SK-N-SH (cell line): ENCODE measurements at regions not wholly inside any gene's neighbourhood (a gene's known extent, or its start where the extent isn't known, plus 50 kb on each side); places are given as distances from the start of the nearest gene placed in this dataset.

ENCODE experiments used
- JUND ChIP-seq: IDR thresholded peaks from 2 replicates; pipeline ENCODE4 v1.4.0; 2012
- YY1 ChIP-seq: IDR thresholded peaks from 2 replicates; pipeline ENCODE4 v1.4.0; 2012; ENCODE audit warnings: low read depth, mild to moderate bottlenecking
- TF ChIP-seq, protein P1 (sequence below): IDR thresholded peaks from 2 replicates; pipeline ENCODE4 v1.6.1; 2012; ENCODE audit warnings: mild to moderate bottlenecking, low read depth, low read length, moderate library complexity
- TF ChIP-seq, protein P2 (sequence below): IDR thresholded peaks from 2 replicates; pipeline ENCODE4 v1.4.0; 2012; ENCODE audit warnings: low read depth
- TF ChIP-seq, protein P3 (sequence below): fragments of 200-600 bp; sonication (generic); IDR thresholded peaks from 2 replicates; pipeline ENCODE4 v1.6.1; 2017; ENCODE audit warnings: antibody characterized with exemption, mild to moderate bottlenecking, moderate library complexity

DNA sequence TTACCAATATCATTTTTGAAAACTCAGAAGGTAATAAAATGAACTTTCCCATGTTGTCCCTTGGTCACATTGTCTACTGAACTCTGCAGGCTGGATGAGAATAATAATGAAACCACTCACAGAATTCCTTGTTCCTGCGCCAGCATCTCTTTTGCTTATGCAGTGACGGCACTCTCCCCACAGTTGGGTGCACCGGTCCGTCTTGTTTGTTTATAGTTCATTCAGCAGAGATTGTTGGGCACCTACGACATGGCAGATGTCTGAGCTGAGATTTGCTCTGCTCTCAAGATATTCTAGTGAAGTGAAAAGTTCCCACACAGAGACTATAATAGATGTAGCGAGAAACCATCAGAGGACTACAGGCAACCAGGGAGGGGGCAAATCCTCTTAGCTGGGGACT, 375.7 kb upstream of the CDH11 start:
- TF ChIP-seq JUND: no peak
- TF ChIP-seq, protein P1, sequence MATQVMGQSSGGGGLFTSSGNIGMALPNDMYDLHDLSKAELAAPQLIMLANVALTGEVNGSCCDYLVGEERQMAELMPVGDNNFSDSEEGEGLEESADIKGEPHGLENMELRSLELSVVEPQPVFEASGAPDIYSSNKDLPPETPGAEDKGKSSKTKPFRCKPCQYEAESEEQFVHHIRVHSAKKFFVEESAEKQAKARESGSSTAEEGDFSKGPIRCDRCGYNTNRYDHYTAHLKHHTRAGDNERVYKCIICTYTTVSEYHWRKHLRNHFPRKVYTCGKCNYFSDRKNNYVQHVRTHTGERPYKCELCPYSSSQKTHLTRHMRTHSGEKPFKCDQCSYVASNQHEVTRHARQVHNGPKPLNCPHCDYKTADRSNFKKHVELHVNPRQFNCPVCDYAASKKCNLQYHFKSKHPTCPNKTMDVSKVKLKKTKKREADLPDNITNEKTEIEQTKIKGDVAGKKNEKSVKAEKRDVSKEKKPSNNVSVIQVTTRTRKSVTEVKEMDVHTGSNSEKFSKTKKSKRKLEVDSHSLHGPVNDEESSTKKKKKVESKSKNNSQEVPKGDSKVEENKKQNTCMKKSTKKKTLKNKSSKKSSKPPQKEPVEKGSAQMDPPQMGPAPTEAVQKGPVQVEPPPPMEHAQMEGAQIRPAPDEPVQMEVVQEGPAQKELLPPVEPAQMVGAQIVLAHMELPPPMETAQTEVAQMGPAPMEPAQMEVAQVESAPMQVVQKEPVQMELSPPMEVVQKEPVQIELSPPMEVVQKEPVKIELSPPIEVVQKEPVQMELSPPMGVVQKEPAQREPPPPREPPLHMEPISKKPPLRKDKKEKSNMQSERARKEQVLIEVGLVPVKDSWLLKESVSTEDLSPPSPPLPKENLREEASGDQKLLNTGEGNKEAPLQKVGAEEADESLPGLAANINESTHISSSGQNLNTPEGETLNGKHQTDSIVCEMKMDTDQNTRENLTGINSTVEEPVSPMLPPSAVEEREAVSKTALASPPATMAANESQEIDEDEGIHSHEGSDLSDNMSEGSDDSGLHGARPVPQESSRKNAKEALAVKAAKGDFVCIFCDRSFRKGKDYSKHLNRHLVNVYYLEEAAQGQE: no peak
- TF ChIP-seq, protein P2, sequence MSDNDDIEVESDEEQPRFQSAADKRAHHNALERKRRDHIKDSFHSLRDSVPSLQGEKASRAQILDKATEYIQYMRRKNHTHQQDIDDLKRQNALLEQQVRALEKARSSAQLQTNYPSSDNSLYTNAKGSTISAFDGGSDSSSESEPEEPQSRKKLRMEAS: no peak
- no peak for TF ChIP-seq YY1
- TF ChIP-seq, protein P3, sequence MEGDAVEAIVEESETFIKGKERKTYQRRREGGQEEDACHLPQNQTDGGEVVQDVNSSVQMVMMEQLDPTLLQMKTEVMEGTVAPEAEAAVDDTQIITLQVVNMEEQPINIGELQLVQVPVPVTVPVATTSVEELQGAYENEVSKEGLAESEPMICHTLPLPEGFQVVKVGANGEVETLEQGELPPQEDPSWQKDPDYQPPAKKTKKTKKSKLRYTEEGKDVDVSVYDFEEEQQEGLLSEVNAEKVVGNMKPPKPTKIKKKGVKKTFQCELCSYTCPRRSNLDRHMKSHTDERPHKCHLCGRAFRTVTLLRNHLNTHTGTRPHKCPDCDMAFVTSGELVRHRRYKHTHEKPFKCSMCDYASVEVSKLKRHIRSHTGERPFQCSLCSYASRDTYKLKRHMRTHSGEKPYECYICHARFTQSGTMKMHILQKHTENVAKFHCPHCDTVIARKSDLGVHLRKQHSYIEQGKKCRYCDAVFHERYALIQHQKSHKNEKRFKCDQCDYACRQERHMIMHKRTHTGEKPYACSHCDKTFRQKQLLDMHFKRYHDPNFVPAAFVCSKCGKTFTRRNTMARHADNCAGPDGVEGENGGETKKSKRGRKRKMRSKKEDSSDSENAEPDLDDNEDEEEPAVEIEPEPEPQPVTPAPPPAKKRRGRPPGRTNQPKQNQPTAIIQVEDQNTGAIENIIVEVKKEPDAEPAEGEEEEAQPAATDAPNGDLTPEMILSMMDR: no peak
